GM18907 (cell line): ENCODE measurements at regions not wholly inside any gene's neighbourhood (a gene's known extent, or its start where the extent isn't known, plus 50 kb on each side); places are given as distances from the start of the nearest gene placed in this dataset.

ENCODE experiments used
- ATAC-seq: cut with Tn5 transposase; IDR thresholded peaks from one replicate; pipeline ENCODE4 v1.9.1; 2021; ENCODE audit warnings: mild to moderate bottlenecking, moderate library complexity; ENCODE audit not compliant: unreplicated experiment

- no peak for ATAC-seq
These were observed 322.0 kb upstream of the SOX11 start for GRCh38 chr2:5370158-5370557.

- ATAC-seq = no peak
These were observed 320.0 kb upstream of the SOX11 start for GRCh38 chr2:5372141-5372540.

GRCh38 chr2:5373200-5373599 lies 319.0 kb upstream of the SOX11 start:
- no peak for ATAC-seq

- ATAC-seq = no peak
These were observed 317.4 kb upstream of the SOX11 start for GRCh38 chr2:5374762-5375161.

- no peak for ATAC-seq
These were observed 314.9 kb upstream of the SOX11 start for GRCh38 chr2:5377323-5377722.

- no peak for ATAC-seq
These were observed 312.4 kb upstream of the SOX11 start for GRCh38 chr2:5379811-5380210.

- no peak for ATAC-seq
These were observed 306.6 kb upstream of the SOX11 start for GRCh38 chr2:5385596-5385995.

GRCh38 chr2:5387406-5387805 lies 304.8 kb upstream of the SOX11 start:
- ATAC-seq = no peak

GRCh38 chr2:5389740-5390139 lies 302.4 kb upstream of the SOX11 start:
- ATAC-seq = no peak

GRCh38 chr2:5391362-5391761 lies 300.8 kb upstream of the SOX11 start:
- ATAC-seq = no peak

GRCh38 chr2:5392658-5393057 lies 299.5 kb upstream of the SOX11 start:
- ATAC-seq = no peak

GRCh38 chr2:5393474-5393873 lies 298.7 kb upstream of the SOX11 start:
- no peak for ATAC-seq

GRCh38 chr2:5394223-5394622 lies 298.0 kb upstream of the SOX11 start:
- ATAC-seq = no peak

GRCh38 chr2:5401115-5401657 lies 291.0 kb upstream of the SOX11 start:
- ATAC-seq = no peak

GRCh38 chr2:5403392-5403791 lies 288.8 kb upstream of the SOX11 start:
- ATAC-seq = no peak

GRCh38 chr2:5409898-5410381 lies 282.2 kb upstream of the SOX11 start:
- no peak for ATAC-seq

GRCh38 chr2:5410991-5411700 lies 281.0 kb upstream of the SOX11 start:
- no peak for ATAC-seq

- ATAC-seq = no peak
These were observed 280.2 kb upstream of the SOX11 start for GRCh38 chr2:5412001-5412400.

GRCh38 chr2:5433855-5434254 lies 258.3 kb upstream of the SOX11 start:
- ATAC-seq = no peak

- no peak for ATAC-seq
These were observed 254.8 kb upstream of the SOX11 start for GRCh38 chr2:5437375-5437774.

- no peak for ATAC-seq
These were observed 252.0 kb upstream of the SOX11 start for GRCh38 chr2:5440174-5440573.

- no peak for ATAC-seq
These were observed 249.4 kb upstream of the SOX11 start for GRCh38 chr2:5442736-5443135.

- ATAC-seq = no peak
These were observed 248.0 kb upstream of the SOX11 start for GRCh38 chr2:5444168-5444567.
